Activated CD4-positive, alpha-beta T cell treated with anti-CD3 and anti-CD28 coated beads, Interleukin-2, amount 10 ng/mL, durations not matched to agents 24 days and 14 days (primary cell): ENCODE measurements at regions not wholly inside any gene's neighbourhood (a gene's known extent, or its start where the extent isn't known, plus 50 kb on each side); places are given as distances from the start of the nearest gene placed in this dataset.

Source experiments
- DNase-seq: peaks from one replicate; pipeline ENCODE4 v3.0.0; 2022
- H3K27ac Mint-ChIP-seq: one replicate; pipeline ENCODE4 v1.8.0; 2022; ENCODE audit warnings: mild to moderate bottlenecking, mixed read lengths
- H3K27me3 Mint-ChIP-seq: one replicate; pipeline ENCODE4 v1.8.0; 2022; ENCODE audit warnings: mixed read lengths
- H3K36me3 Mint-ChIP-seq: one replicate; pipeline ENCODE4 v1.8.0; 2022; ENCODE audit warnings: low read depth, mild to moderate bottlenecking, mixed read lengths
- H3K4me1 Mint-ChIP-seq: one replicate; pipeline ENCODE4 v1.8.0; 2021; ENCODE audit warnings: mixed read lengths
- H3K4me3 Mint-ChIP-seq: one replicate; pipeline ENCODE4 v1.8.0; 2022; ENCODE audit warnings: mild to moderate bottlenecking, moderate library complexity, mixed read lengths
- H3K9me3 Mint-ChIP-seq: one replicate; pipeline ENCODE4 v1.8.0; 2021; ENCODE audit warnings: mixed read lengths
- intact Hi-C: fragments of 100-400 bp; cut with micrococcal nuclease; formaldehyde crosslinking; loops from one replicate; pipeline ENCODE4 v1.15.1; 2023

- DNase-seq = no peak
- Mint-ChIP-seq H3K4me3 (no peak overlapping the region), H3K36me3 (no peaks in the 10 kb centered on the region), H3K27ac (no peak overlapping the region), H3K4me1 (no peaks in the 10 kb centered on the region), H3K27me3 (no peaks in the 10 kb centered on the region), H3K9me3 (no peaks in the 10 kb centered on the region)
- intact Hi-C loops = no loop called here
Measured at GRCh38 chr2:150888337-150888736, 373.3 kb downstream of the RBM43 start.

GRCh38 chr2:150887926-150888325 is 373.7 kb downstream of the RBM43 start:
- intact Hi-C loops = no loop called here
- Mint-ChIP-seq H3K27me3 (no peaks in the 10 kb centered on the region), H3K27ac (no peak overlapping the region), H3K36me3 (no peaks in the 10 kb centered on the region), H3K4me1 (no peaks in the 10 kb centered on the region), H3K9me3 (no peaks in the 10 kb centered on the region), H3K4me3 (no peak overlapping the region)
- DNase-seq = no peak

GRCh38 chr2:150885774-150886386 is 375.8 kb downstream of the RBM43 start:
- H3K36me3 Mint-ChIP-seq = no peaks in the 10 kb centered on the region
- no peak overlapping the region for H3K4me3 Mint-ChIP-seq
- no peaks in the 10 kb centered on the region for H3K9me3 Mint-ChIP-seq
- no peak for DNase-seq
- intact Hi-C loops = no loop called here
- H3K27ac Mint-ChIP-seq = no peak overlapping the region
- no peaks in the 10 kb centered on the region for H3K27me3 Mint-ChIP-seq
- H3K4me1 Mint-ChIP-seq = no peaks in the 10 kb centered on the region

GRCh38 chr2:150885236-150885635 is 376.4 kb downstream of the RBM43 start:
- Mint-ChIP-seq H3K4me3 (no peak overlapping the region), H3K27ac (no peak overlapping the region), H3K27me3 (no peaks in the 10 kb centered on the region), H3K4me1 (no peaks in the 10 kb centered on the region), H3K9me3 (no peaks in the 10 kb centered on the region), H3K36me3 (no peaks in the 10 kb centered on the region)
- intact Hi-C loops = no loop called here
- DNase-seq = no peak

- no peaks in the 10 kb centered on the region for H3K27me3 Mint-ChIP-seq
- H3K4me3 Mint-ChIP-seq = no peak overlapping the region
- H3K4me1 Mint-ChIP-seq = no peaks in the 10 kb centered on the region
- H3K27ac Mint-ChIP-seq = no peak overlapping the region
- no peaks in the 10 kb centered on the region for H3K9me3 Mint-ChIP-seq
- intact Hi-C loops = no loop called here
- no peak for DNase-seq
- H3K36me3 Mint-ChIP-seq = no peaks in the 10 kb centered on the region
Measured at GRCh38 chr2:150883613-150883895, 378.1 kb downstream of the RBM43 start.

GRCh38 chr2:150882751-150883612 is 378.7 kb downstream of the RBM43 start:
- H3K9me3 Mint-ChIP-seq = no peaks in the 10 kb centered on the region

GRCh38 chr2:150880986-150881385 is 380.7 kb downstream of the RBM43 start:
- Mint-ChIP-seq H3K27me3 (no peaks in the 10 kb centered on the region), H3K4me3 (no peak overlapping the region), H3K4me1 (no peaks in the 10 kb centered on the region), H3K9me3 (no peaks in the 10 kb centered on the region), H3K36me3 (no peaks in the 10 kb centered on the region), H3K27ac (no peak overlapping the region)
- no peak for DNase-seq
- intact Hi-C loops = no loop called here

More at GRCh38 chr2:150882751-150883612, 378.7 kb downstream of the RBM43 start:
- intact Hi-C loops = no loop called here
- Mint-ChIP-seq H3K4me1 (no peaks in the 10 kb centered on the region), H3K27ac (no peak overlapping the region), H3K36me3 (no peaks in the 10 kb centered on the region), H3K4me3 (no peak overlapping the region), H3K27me3 (no peaks in the 10 kb centered on the region)
- no peak for DNase-seq

GRCh38 chr2:150878356-150878755 is 383.3 kb downstream of the RBM43 start:
- H3K27ac Mint-ChIP-seq = no peak overlapping the region

GRCh38 chr2:150876251-150876950 is 385.3 kb downstream of the RBM43 start:
- no peak for DNase-seq
- no peaks in the 10 kb centered on the region for H3K36me3 Mint-ChIP-seq
- H3K9me3 Mint-ChIP-seq = no peaks in the 10 kb centered on the region
- no peaks in the 10 kb centered on the region for H3K4me1 Mint-ChIP-seq
- H3K4me3 Mint-ChIP-seq = no peak overlapping the region
- intact Hi-C loops = no loop called here
- no peaks in the 10 kb centered on the region for H3K27me3 Mint-ChIP-seq
- H3K27ac Mint-ChIP-seq = no peak overlapping the region

More at GRCh38 chr2:150878356-150878755, 383.3 kb downstream of the RBM43 start:
- intact Hi-C loops = no loop called here
- Mint-ChIP-seq H3K27me3 (no peaks in the 10 kb centered on the region), H3K4me1 (no peaks in the 10 kb centered on the region), H3K9me3 (no peaks in the 10 kb centered on the region), H3K36me3 (no peaks in the 10 kb centered on the region), H3K4me3 (no peak overlapping the region)
- no peak for DNase-seq

GRCh38 chr2:150873396-150873772 is 385.9 kb upstream of the RND3 start:
- DNase-seq = no peak
- Mint-ChIP-seq H3K27me3 (no peaks in the 10 kb centered on the region), H3K9me3 (no peaks in the 10 kb centered on the region), H3K4me1 (no peaks in the 10 kb centered on the region), H3K4me3 (no peak overlapping the region), H3K27ac (no peak overlapping the region), H3K36me3 (no peaks in the 10 kb centered on the region)
- intact Hi-C loops = no loop called here

- no peak for DNase-seq
- H3K27ac Mint-ChIP-seq = no peak overlapping the region
- intact Hi-C loops = no loop called here
- no peaks in the 10 kb centered on the region for H3K9me3 Mint-ChIP-seq
- H3K27me3 Mint-ChIP-seq = no peaks in the 10 kb centered on the region
- no peaks in the 10 kb centered on the region for H3K36me3 Mint-ChIP-seq
- no peak overlapping the region for H3K4me3 Mint-ChIP-seq
- no peaks in the 10 kb centered on the region for H3K4me1 Mint-ChIP-seq
Measured at GRCh38 chr2:150872756-150873395, 385.4 kb upstream of the RND3 start.

GRCh38 chr2:150866431-150866830 is 379.0 kb upstream of the RND3 start:
- Mint-ChIP-seq H3K27me3 (no peaks in the 10 kb centered on the region), H3K4me1 (no peaks in the 10 kb centered on the region), H3K4me3 (no peak overlapping the region), H3K9me3 (no peaks in the 10 kb centered on the region), H3K27ac (no peak overlapping the region), H3K36me3 (no peaks in the 10 kb centered on the region)
- no peak for DNase-seq
- intact Hi-C loops = no loop called here

GRCh38 chr2:150863691-150864090 is 376.2 kb upstream of the RND3 start:
- Mint-ChIP-seq H3K4me3 (no peak overlapping the region), H3K4me1 (no peaks in the 10 kb centered on the region), H3K36me3 (no peaks in the 10 kb centered on the region), H3K27ac (no peak overlapping the region), H3K27me3 (no peaks in the 10 kb centered on the region), H3K9me3 (no peaks in the 10 kb centered on the region)
- intact Hi-C loops = no loop called here
- DNase-seq = no peak

- no peak for DNase-seq
- H3K36me3 Mint-ChIP-seq = no peaks in the 10 kb centered on the region
- no peak overlapping the region for H3K27ac Mint-ChIP-seq
- no peaks in the 10 kb centered on the region for H3K27me3 Mint-ChIP-seq
- no peaks in the 10 kb centered on the region for H3K9me3 Mint-ChIP-seq
- no peak overlapping the region for H3K4me3 Mint-ChIP-seq
- no peaks in the 10 kb centered on the region for H3K4me1 Mint-ChIP-seq
- intact Hi-C loops = no loop called here
Measured at GRCh38 chr2:150860301-150860700, 372.8 kb upstream of the RND3 start.
